ENCODE measurements at regions not wholly inside any gene's neighbourhood (a gene's known extent, or its start where the extent isn't known, plus 50 kb on each side); places are given as distances from the start of the nearest gene placed in this dataset.
A peak's percentile ranks its signal among the peaks of the same experiment; 100 is the strongest.

DNA sequence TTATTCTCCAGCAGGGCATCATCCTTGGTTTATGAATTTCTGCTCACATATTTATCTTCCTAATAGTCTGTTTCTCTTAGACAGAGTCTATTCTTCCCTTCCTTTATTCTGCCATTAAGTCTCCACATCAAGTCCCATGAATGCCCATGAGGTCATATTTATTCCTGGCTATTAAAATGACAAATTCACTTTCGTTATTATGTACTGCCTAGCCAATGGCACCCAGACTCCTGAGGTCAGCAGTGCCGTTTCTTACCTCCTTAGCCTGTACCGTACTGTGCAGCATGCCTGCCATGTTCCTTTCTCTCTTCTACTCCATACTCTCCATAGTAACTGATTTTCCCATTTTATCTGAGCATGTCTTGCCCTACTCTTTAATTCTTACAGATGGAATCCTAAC, 82.3 kb upstream of the SPTBN1 start:
- Histone ChIP-seq H3K27me3 (ENCODE audit: control insufficient read depth in 1 of 2, insufficient read depth in 2 of 2, low read length in 2 of 2) (peaks cover 5 to 57% of the 10 kb centered on the region in 2 experiments; a peak in 4 of 5 replicates), H3K4me2 (ENCODE audit: low read depth, low read length) (no peak overlapping the region), H3K9ac (ENCODE audit: insufficient read depth, low read depth, low read length) (no peak overlapping the region), H3K36me3 (replicated peaks in 1 of 2; ENCODE audit: control insufficient read depth in 1 of 2, insufficient read depth in 2 of 2, low read length in 2 of 2) (no peaks in the 10 kb centered on the region), H3K79me2 (ENCODE audit: insufficient read depth, low read length) (no peaks in the 10 kb centered on the region), H3K4me3 (replicated peaks in 1 of 3; ENCODE audit: insufficient read depth in 1 of 3, low read depth in 2 of 3, low read length in 3 of 3) (no peak overlapping the region), H3K9me3 (ENCODE audit: low read length) (peaks cover 2% of the 10 kb centered on the region), H3K4me1 (ENCODE audit: insufficient read depth, low read length) (peaks cover 23% of the 10 kb centered on the region), H3K27ac (ENCODE audit: extremely low read length, insufficient read depth, low read length) (no peak overlapping the region), H2AFZ (ENCODE audit: low read length) (no peak overlapping the region), H4K20me1 (ENCODE audit: insufficient read depth, low read length) (no peaks in the 10 kb centered on the region)
- TF ChIP-seq ZNF567 (CRISPR knock-in tag; IDR thresholded peaks at IDR 0.05; ENCODE audit: borderline replicate concordance): no peak
- TF ChIP-seq ATF7 (IDR thresholded peaks at IDR 0.05): peak; percentile 28; the same call in 1 of the 2 replicates
- no peak for TF ChIP-seq ATF7 (CRISPR knock-in tag; IDR thresholded peaks at IDR 0.05)
- WGBS (ENCODE audit: low lambda C conversion rate): 24% methylated on average over 3 of the region's 3 CpGs
- no TSS peak for BruUV-seq (replicated peaks)
- intact Hi-C loops (cut with micrococcal nuclease; ENCODE audit: unreplicated experiment): no loop called here
- POLR2A ChIA-PET: no interaction called here
- ATAC-seq (no peak), FAIRE-seq (no peak), DNase-seq (ENCODE audit: low spot score) (no peak)
- in situ Hi-C loops (cut with HindIII; ENCODE audit: extremely low pct_ligation_motif_present, low pct_unique_long_range_greater_than_20kb): no loop called here
- CTCF ChIA-PET (ENCODE audit: low intra/inter-chr PET ratio, low total read pairs): no interaction called here

DNA sequence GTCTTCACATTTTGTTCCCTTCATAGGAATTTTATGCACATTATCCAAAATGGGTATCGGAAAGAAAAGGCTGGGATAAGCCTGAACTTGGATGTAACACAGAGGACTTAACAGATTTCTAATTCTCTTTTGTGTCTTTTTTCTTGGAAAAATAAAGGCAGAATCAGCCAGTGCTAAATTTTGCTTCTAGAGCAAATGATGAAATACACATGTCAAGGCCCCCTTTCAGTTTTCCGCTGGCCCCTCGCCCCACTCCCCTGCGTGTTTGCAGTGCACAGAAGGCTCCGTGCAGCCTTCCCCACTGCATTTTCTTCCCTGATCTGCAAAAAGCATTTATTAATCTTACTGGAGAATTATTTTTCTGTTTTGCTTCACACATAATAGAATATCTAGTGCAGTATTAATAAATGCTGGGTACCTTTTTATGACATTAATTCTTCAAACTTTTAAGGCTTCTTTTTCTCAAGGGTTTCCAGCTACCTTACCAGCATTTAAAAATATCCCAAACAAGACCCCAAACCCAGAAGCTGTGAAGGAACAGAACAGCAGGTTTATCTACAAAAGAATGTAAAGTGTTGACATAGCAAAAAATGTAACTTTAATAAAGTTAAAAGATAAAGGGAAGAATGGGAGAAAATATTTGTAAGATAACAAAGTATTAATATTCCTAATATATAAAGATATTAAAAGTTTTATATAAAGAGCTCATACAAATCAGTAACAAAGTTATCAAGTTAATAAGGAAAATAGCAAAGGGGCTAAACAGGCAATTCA, 81.3 kb upstream of the SPTBN1 start:
- Histone ChIP-seq H4K20me1 (ENCODE audit: insufficient read depth, low read length) (no peaks in the 10 kb centered on the region), H3K4me1 (ENCODE audit: insufficient read depth, low read length) (peaks cover 23% of the 10 kb centered on the region), H3K9me3 (ENCODE audit: low read length) (no peaks in the 10 kb centered on the region), H2AFZ (ENCODE audit: low read length) (no peak overlapping the region), H3K79me2 (ENCODE audit: insufficient read depth, low read length) (no peaks in the 10 kb centered on the region), H3K4me3 (replicated peaks in 1 of 3; ENCODE audit: insufficient read depth in 1 of 3, low read depth in 2 of 3, low read length in 3 of 3) (no peak overlapping the region), H3K27ac (ENCODE audit: extremely low read length, insufficient read depth, low read length) (no peak overlapping the region), H3K36me3 (replicated peaks in 1 of 2; ENCODE audit: control insufficient read depth in 1 of 2, insufficient read depth in 2 of 2, low read length in 2 of 2) (no peaks in the 10 kb centered on the region), H3K4me2 (ENCODE audit: low read depth, low read length) (no peak overlapping the region), H3K27me3 (ENCODE audit: control insufficient read depth in 1 of 2, insufficient read depth in 2 of 2, low read length in 2 of 2) (peaks cover 5 to 64% of the 10 kb centered on the region in 2 experiments; a peak in 4 of 5 replicates), H3K9ac (ENCODE audit: insufficient read depth, low read depth, low read length) (no peak overlapping the region)
- intact Hi-C loops (cut with micrococcal nuclease; ENCODE audit: unreplicated experiment): no loop called here
- ChIA-PET CTCF (ENCODE audit: low intra/inter-chr PET ratio, low total read pairs) (no interaction called here), POLR2A (no interaction called here)
- FAIRE-seq: no peak
- BruUV-seq (replicated peaks): no TSS peak
- in situ Hi-C loops (cut with HindIII; ENCODE audit: extremely low pct_ligation_motif_present, low pct_unique_long_range_greater_than_20kb): no loop called here
- WGBS (ENCODE audit: low lambda C conversion rate): 57% methylated on average over 5 of the region's 5 CpGs
- no peak for DNase-seq (ENCODE audit: low spot score)
- ATAC-seq: no peak
- peak; percentile 25; the same call in 1 of the 2 replicates for TF ChIP-seq MAFF (IDR thresholded peaks at IDR 0.05; ENCODE audit: low read depth, low read length)
- peak; percentile 67 to 75 for TF ChIP-seq MAFK (conservative IDR thresholded peaks at IDR 0.05 in 1 of 2, IDR thresholded peaks at IDR 0.05 in 1 of 2; ENCODE audit: low read length in 2 of 2)
- no peak for TF ChIP-seq ZNF766 (CRISPR knock-in tag; IDR thresholded peaks at IDR 0.05; ENCODE audit: borderline replicate concordance)

Data from HepG2 (cell line).